Adrenal gland (tissue), 5 donors: ENCODE measurements at regions not wholly inside any gene's neighbourhood (a gene's known extent, or its start where the extent isn't known, plus 50 kb on each side); places are given as distances from the start of the nearest gene placed in this dataset.

Experiments used
- CTCF ChIP-seq, 6 experiments: fragments of 450-650 bp in 4 of 6; fragments of 200-600 bp in 2 of 6; sonication (generic) in 1 of 6; IDR thresholded peaks; 1 replicate in 5 of 6; 2 replicates in 1 of 6; pipeline versions ENCODE4 v1.5.1 to v1.8.0; 2016 to 2021; ENCODE audit warnings: antibody characterized with exemption in 6 of 6, mild to moderate bottlenecking in 2 of 6, moderate library complexity in 1 of 6
- POLR2A ChIP-seq, 2 donors: fragments of 450-650 bp; IDR thresholded peaks; one replicate each; pipeline ENCODE4 v1.6.1; 2017; ENCODE audit warnings: antibody characterized with exemption in 2 of 2, mild to moderate bottlenecking in 2 of 2, moderate library complexity in 1 of 2
- donor health status: DM: no; HTN: no; CAD: no.

DNA sequence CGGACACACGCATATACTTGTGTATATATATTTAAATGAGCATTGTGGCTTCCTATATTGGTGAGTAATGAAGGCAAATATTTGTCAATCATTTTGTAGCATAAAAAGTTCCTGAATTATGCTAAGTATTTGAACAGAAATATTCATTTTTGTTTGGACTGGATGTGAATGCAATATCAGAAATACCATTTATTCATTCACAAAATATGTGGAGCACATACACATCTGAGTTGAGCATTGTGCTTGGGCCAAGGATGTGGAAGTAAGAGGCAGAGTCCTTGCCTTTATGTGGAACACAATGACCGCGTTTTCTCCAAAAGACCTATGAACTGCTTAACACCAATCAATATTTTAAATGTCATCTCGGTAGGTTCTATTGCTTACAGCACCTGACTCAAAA lies 1086.5 kb downstream of the NR2F1-AS1 start:
- TF ChIP-seq CTCF (IDR thresholded peaks at IDR 0.05): no peak
- no peak for TF ChIP-seq POLR2A (IDR thresholded peaks at IDR 0.05)
